ENCODE measurements at regions not wholly inside any gene's neighbourhood (a gene's known extent, or its start where the extent isn't known, plus 50 kb on each side); places are given as distances from the start of the nearest gene placed in this dataset.

GRCh38 chr2:129672521-129672920 lies 306.9 kb upstream of the RAB6C start:
- DNase-seq (ENCODE audit: low read depth, low spot score), result no peak
- TF ChIP-seq, protein P1, sequence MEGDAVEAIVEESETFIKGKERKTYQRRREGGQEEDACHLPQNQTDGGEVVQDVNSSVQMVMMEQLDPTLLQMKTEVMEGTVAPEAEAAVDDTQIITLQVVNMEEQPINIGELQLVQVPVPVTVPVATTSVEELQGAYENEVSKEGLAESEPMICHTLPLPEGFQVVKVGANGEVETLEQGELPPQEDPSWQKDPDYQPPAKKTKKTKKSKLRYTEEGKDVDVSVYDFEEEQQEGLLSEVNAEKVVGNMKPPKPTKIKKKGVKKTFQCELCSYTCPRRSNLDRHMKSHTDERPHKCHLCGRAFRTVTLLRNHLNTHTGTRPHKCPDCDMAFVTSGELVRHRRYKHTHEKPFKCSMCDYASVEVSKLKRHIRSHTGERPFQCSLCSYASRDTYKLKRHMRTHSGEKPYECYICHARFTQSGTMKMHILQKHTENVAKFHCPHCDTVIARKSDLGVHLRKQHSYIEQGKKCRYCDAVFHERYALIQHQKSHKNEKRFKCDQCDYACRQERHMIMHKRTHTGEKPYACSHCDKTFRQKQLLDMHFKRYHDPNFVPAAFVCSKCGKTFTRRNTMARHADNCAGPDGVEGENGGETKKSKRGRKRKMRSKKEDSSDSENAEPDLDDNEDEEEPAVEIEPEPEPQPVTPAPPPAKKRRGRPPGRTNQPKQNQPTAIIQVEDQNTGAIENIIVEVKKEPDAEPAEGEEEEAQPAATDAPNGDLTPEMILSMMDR (IDR thresholded peaks at IDR 0.05; ENCODE audit: low read depth, low read length), result no peak
- Histone ChIP-seq H3K9me3 (ENCODE audit: control insufficient read depth, insufficient read depth, low read length) (peaks cover 31% of the 10 kb centered on the region), H3K4me3 (ENCODE audit: low read depth, low read length) (no peak overlapping the region), H3K27me3 (ENCODE audit: control insufficient read depth, insufficient read depth, low read length) (no peaks in the 10 kb centered on the region), H3K27ac (ENCODE audit: low read depth, low read length) (no peak overlapping the region)
- POLR2A ChIA-PET, result no interaction called here
- CTCF ChIA-PET, result no interaction called here

- TF ChIP-seq, protein P1 (IDR thresholded peaks at IDR 0.05; ENCODE audit: low read depth, low read length), result no peak
- H3K27ac ChIP-seq (ENCODE audit: low read depth, low read length), result no peak overlapping the region
- H3K4me3 ChIP-seq (ENCODE audit: low read depth, low read length), result no peak overlapping the region
- no peak for DNase-seq (ENCODE audit: low read depth, low spot score)
- H3K27me3 ChIP-seq (ENCODE audit: control insufficient read depth, insufficient read depth, low read length), result no peaks in the 10 kb centered on the region
- CTCF ChIA-PET, result no interaction called here
- peaks cover 32% of the 10 kb centered on the region for H3K9me3 ChIP-seq (ENCODE audit: control insufficient read depth, insufficient read depth, low read length)
- POLR2A ChIA-PET, result no interaction called here
These were observed 306.2 kb upstream of the RAB6C start for GRCh38 chr2:129673234-129673633.

- ChIA-PET CTCF (no interaction called here), POLR2A (no interaction called here)
- Histone ChIP-seq H3K9me3 (ENCODE audit: control insufficient read depth, insufficient read depth, low read length) (peaks cover 29% of the 10 kb centered on the region), H3K27ac (ENCODE audit: low read depth, low read length) (no peak overlapping the region), H3K27me3 (ENCODE audit: control insufficient read depth, insufficient read depth, low read length) (no peaks in the 10 kb centered on the region), H3K4me3 (ENCODE audit: low read depth, low read length) (no peak overlapping the region)
- DNase-seq (ENCODE audit: low read depth, low spot score), result no peak
- TF ChIP-seq, protein P1 (IDR thresholded peaks at IDR 0.05; ENCODE audit: low read depth, low read length), result no peak
These were observed 305.4 kb upstream of the RAB6C start for GRCh38 chr2:129673847-129674711.

GRCh38 chr2:129678751-129679150 lies 300.7 kb upstream of the RAB6C start:
- CTCF ChIA-PET, result no interaction called here

DNA sequence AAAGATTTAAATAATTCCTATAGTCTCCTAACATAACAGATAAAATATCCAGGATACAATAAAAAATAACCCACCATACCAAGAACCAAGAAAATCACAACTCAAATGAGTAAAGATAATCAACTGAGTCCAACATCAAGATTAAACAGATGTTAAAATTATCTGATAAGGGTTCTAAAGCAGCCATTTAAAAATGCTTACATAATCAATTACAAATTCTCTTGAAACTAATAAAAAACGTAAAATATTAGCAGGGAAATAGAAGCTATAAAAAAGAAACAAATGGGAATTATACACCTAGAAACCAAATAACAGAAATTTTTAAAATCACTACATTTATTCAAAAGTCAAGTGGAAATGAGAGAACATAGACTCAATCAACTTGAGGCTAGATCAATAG lies 297.7 kb upstream of the RAB6C start:
- Histone ChIP-seq H3K27ac (ENCODE audit: low read depth, low read length) (no peak overlapping the region), H3K4me3 (ENCODE audit: low read depth, low read length) (no peak overlapping the region), H3K27me3 (ENCODE audit: control insufficient read depth, insufficient read depth, low read length) (no peaks in the 10 kb centered on the region), H3K9me3 (ENCODE audit: control insufficient read depth, insufficient read depth, low read length) (peaks cover 21% of the 10 kb centered on the region)
- TF ChIP-seq, protein P1 (IDR thresholded peaks at IDR 0.05; ENCODE audit: low read depth, low read length), result no peak
- POLR2A ChIA-PET, result no interaction called here
- CTCF ChIA-PET, result no interaction called here
- DNase-seq (ENCODE audit: low read depth, low spot score), result no peak

More at GRCh38 chr2:129678751-129679150, 300.7 kb upstream of the RAB6C start:
- no peaks in the 10 kb centered on the region for H3K27me3 ChIP-seq (ENCODE audit: control insufficient read depth, insufficient read depth, low read length)
- TF ChIP-seq, protein P1 (IDR thresholded peaks at IDR 0.05; ENCODE audit: low read depth, low read length), result no peak
- no peak overlapping the region for H3K4me3 ChIP-seq (ENCODE audit: low read depth, low read length)
- H3K9me3 ChIP-seq (ENCODE audit: control insufficient read depth, insufficient read depth, low read length), result peaks cover 33% of the 10 kb centered on the region
- POLR2A ChIA-PET, result no interaction called here
- H3K27ac ChIP-seq (ENCODE audit: low read depth, low read length), result no peak overlapping the region
- no peak for DNase-seq (ENCODE audit: low read depth, low spot score)

All from AG04450 (cell line).